KMS-11 (cell line): ENCODE measurements at regions not wholly inside any gene's neighbourhood (a gene's known extent, or its start where the extent isn't known, plus 50 kb on each side); places are given as distances from the start of the nearest gene placed in this dataset.

Source experiments
- H2AFZ ChIP-seq: fragments of 200-600 bp; sonication (generic); 2 replicates; pipeline ENCODE4 v1.6.1; 2016; ENCODE audit warnings: antibody characterized with exemption, mixed run types, low read depth
- H3K27ac ChIP-seq: fragments of 200-600 bp; sonication (generic); 2 replicates; pipeline ENCODE4 v1.6.1; 2016; ENCODE audit warnings: mild to moderate bottlenecking, mixed run types
- H3K27me3 ChIP-seq: fragments of 200-600 bp; sonication (generic); 2 replicates; pipeline ENCODE4 v1.6.1; 2017; ENCODE audit warnings: mild to moderate bottlenecking, low read depth, mixed run types, moderate library complexity; ENCODE audit not compliant: insufficient read depth
- H3K36me3 ChIP-seq: fragments of 200-600 bp; sonication (generic); 2 replicates; pipeline ENCODE4 v1.6.1; 2017; ENCODE audit warnings: mild to moderate bottlenecking, mixed run types; ENCODE audit not compliant: insufficient read depth
- H3K4me1 ChIP-seq: fragments of 200-600 bp; sonication (generic); 2 replicates; pipeline ENCODE4 v1.6.1; 2016; ENCODE audit warnings: mild to moderate bottlenecking, low read depth, mixed run types; ENCODE audit not compliant: poor library complexity, severe bottlenecking
- H3K4me2 ChIP-seq: fragments of 200-600 bp; sonication (generic); 2 replicates; pipeline ENCODE4 v1.7.0; 2016; ENCODE audit warnings: mild to moderate bottlenecking, mixed run types
- H3K4me3 ChIP-seq: fragments of 200-600 bp; sonication (generic); IDR thresholded peaks from 2 replicates; pipeline ENCODE4 v1.6.1; 2017; ENCODE audit warnings: low read depth, low read length, mixed read lengths; ENCODE audit not compliant: insufficient read depth
- H3K79me2 ChIP-seq: fragments of 200-600 bp; sonication (generic); 2 replicates; pipeline ENCODE4 v1.6.1; 2016; ENCODE audit warnings: low read depth, mixed run types; ENCODE audit not compliant: insufficient read depth
- H3K9ac ChIP-seq: fragments of 200-600 bp; sonication (generic); 2 replicates; pipeline ENCODE4 v1.6.1; 2016; ENCODE audit warnings: mild to moderate bottlenecking, mixed run types
- H4K20me1 ChIP-seq: fragments of 200-600 bp; sonication (generic); 2 replicates; pipeline ENCODE4 v1.6.1; 2016; ENCODE audit warnings: mild to moderate bottlenecking, mixed run types; ENCODE audit not compliant: insufficient read depth
- TF ChIP-seq, protein P1 (sequence below): fragments of 200-600 bp; sonication (generic); conservative IDR thresholded peaks from 2 replicates; pipeline ENCODE4 v1.6.1; 2017; ENCODE audit warnings: low read depth, mild to moderate bottlenecking, antibody characterized with exemption, low read length, moderate library complexity, mixed read lengths

GRCh38 chrX:20967725-20968124 is 406.5 kb upstream of the CNKSR2 start:
- Histone ChIP-seq H3K27me3 (no peaks in the 10 kb centered on the region), H3K27ac (no peak overlapping the region), H3K79me2 (no peaks in the 10 kb centered on the region), H3K4me1 (no peaks in the 10 kb centered on the region), H2AFZ (no peak overlapping the region), H3K9ac (no peak overlapping the region), H3K36me3 (no peaks in the 10 kb centered on the region), H3K4me2 (no peak overlapping the region), H3K4me3 (no peak overlapping the region), H4K20me1 (no peaks in the 10 kb centered on the region)
- TF ChIP-seq, protein P1, sequence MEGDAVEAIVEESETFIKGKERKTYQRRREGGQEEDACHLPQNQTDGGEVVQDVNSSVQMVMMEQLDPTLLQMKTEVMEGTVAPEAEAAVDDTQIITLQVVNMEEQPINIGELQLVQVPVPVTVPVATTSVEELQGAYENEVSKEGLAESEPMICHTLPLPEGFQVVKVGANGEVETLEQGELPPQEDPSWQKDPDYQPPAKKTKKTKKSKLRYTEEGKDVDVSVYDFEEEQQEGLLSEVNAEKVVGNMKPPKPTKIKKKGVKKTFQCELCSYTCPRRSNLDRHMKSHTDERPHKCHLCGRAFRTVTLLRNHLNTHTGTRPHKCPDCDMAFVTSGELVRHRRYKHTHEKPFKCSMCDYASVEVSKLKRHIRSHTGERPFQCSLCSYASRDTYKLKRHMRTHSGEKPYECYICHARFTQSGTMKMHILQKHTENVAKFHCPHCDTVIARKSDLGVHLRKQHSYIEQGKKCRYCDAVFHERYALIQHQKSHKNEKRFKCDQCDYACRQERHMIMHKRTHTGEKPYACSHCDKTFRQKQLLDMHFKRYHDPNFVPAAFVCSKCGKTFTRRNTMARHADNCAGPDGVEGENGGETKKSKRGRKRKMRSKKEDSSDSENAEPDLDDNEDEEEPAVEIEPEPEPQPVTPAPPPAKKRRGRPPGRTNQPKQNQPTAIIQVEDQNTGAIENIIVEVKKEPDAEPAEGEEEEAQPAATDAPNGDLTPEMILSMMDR = no peak

GRCh38 chrX:20965270-20966044 is 408.8 kb upstream of the CNKSR2 start:
- Histone ChIP-seq H2AFZ (no peak overlapping the region), H3K4me1 (no peaks in the 10 kb centered on the region), H3K9ac (no peak overlapping the region), H4K20me1 (no peaks in the 10 kb centered on the region), H3K27ac (no peak overlapping the region), H3K27me3 (no peaks in the 10 kb centered on the region), H3K36me3 (no peaks in the 10 kb centered on the region), H3K79me2 (no peaks in the 10 kb centered on the region), H3K4me2 (no peak overlapping the region), H3K4me3 (no peak overlapping the region)
- TF ChIP-seq, protein P1 = no peak

GRCh38 chrX:20954014-20954413 is 420.2 kb upstream of the CNKSR2 start:
- H3K4me3 ChIP-seq = no peak overlapping the region
- H3K4me2 ChIP-seq = no peak overlapping the region
- no peak overlapping the region for H3K9ac ChIP-seq
- H4K20me1 ChIP-seq = no peaks in the 10 kb centered on the region
- H3K79me2 ChIP-seq = no peaks in the 10 kb centered on the region
- H3K27me3 ChIP-seq = no peaks in the 10 kb centered on the region
- H2AFZ ChIP-seq = no peak overlapping the region
- TF ChIP-seq, protein P1 = no peak
- no peaks in the 10 kb centered on the region for H3K4me1 ChIP-seq
- no peaks in the 10 kb centered on the region for H3K36me3 ChIP-seq
- H3K27ac ChIP-seq = no peak overlapping the region

DNA sequence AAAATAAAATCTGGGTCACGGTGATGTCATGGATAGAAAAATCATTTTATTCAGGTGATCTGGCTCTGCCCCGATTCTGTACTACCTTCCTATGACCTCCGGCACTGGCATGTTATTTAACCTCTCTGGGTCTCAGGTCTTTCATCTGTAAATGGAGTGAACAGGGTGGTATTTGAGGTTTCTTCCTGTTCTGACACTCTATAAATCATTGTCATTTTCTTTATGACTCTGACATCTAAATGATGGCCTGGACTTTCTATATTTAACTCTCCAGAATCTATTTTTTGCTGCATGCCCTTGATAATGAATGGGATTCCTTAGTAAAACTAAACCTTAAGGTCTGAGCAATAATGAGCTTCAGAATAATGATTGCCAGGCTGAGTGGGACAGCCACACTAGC is 422.0 kb upstream of the CNKSR2 start:
- Histone ChIP-seq H3K4me1 (no peaks in the 10 kb centered on the region), H2AFZ (no peak overlapping the region), H3K4me2 (no peak overlapping the region), H3K27ac (no peak overlapping the region), H3K79me2 (no peaks in the 10 kb centered on the region), H3K4me3 (no peak overlapping the region), H3K9ac (no peak overlapping the region), H3K27me3 (no peaks in the 10 kb centered on the region), H4K20me1 (no peaks in the 10 kb centered on the region), H3K36me3 (no peaks in the 10 kb centered on the region)
- TF ChIP-seq, protein P1 = no peak
